ENCODE measurements at regions not wholly inside any gene's neighbourhood (a gene's known extent, or its start where the extent isn't known, plus 50 kb on each side); places are given as distances from the start of the nearest gene placed in this dataset.

DNA sequence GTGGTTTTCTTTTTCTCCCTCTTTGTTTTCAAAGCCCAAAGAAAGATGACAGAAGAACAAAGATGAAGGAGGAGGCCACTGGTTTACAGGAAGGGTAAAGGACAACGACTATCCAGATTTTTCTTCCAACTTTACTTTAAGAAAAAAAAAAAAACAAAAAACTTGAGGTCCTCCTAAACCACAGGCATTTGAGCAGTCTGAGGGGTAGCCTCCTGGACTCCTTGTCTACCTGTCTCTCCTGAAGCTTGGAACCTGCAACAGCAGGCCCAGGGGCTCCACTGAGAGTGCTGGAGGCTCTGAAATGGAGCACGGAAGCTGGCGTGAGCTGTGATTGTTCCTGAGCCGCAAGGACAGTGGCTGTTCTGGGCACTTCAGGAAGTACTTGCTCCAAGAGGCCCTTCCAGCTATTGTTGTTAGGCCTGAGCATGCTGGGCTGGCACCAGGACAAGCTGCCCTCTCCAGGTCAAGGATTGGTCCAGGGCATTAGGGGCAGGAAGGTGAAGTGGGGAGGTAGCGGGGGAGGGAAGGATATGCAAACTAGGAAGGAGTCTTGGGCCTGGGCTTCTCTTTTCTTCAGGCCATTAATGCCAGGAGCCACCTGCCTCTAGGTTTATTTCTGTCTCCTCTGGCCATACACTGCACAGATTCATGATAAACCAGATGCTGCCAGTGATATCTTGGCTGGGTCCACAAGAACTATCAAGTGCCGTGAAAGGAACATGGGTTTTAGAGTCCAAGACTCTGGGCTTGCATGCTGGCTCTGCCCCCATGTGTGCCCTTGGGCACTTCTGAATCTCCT lies 147.3 kb downstream of the CCDC34 start:
- TF ChIP-seq, protein P1, sequence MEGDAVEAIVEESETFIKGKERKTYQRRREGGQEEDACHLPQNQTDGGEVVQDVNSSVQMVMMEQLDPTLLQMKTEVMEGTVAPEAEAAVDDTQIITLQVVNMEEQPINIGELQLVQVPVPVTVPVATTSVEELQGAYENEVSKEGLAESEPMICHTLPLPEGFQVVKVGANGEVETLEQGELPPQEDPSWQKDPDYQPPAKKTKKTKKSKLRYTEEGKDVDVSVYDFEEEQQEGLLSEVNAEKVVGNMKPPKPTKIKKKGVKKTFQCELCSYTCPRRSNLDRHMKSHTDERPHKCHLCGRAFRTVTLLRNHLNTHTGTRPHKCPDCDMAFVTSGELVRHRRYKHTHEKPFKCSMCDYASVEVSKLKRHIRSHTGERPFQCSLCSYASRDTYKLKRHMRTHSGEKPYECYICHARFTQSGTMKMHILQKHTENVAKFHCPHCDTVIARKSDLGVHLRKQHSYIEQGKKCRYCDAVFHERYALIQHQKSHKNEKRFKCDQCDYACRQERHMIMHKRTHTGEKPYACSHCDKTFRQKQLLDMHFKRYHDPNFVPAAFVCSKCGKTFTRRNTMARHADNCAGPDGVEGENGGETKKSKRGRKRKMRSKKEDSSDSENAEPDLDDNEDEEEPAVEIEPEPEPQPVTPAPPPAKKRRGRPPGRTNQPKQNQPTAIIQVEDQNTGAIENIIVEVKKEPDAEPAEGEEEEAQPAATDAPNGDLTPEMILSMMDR (conservative IDR thresholded peaks at IDR 0.05; ENCODE audit: low read length) = no peak
- TF ChIP-seq EZH2phosphoT487 (IDR thresholded peaks at IDR 0.05; ENCODE audit: borderline replicate concordance, low read depth, low read length) = no peak

Measured in OCI-LY7 (cell line).